ENCODE measurements at regions not wholly inside any gene's neighbourhood (a gene's known extent, or its start where the extent isn't known, plus 50 kb on each side); places are given as distances from the start of the nearest gene placed in this dataset.

DNA sequence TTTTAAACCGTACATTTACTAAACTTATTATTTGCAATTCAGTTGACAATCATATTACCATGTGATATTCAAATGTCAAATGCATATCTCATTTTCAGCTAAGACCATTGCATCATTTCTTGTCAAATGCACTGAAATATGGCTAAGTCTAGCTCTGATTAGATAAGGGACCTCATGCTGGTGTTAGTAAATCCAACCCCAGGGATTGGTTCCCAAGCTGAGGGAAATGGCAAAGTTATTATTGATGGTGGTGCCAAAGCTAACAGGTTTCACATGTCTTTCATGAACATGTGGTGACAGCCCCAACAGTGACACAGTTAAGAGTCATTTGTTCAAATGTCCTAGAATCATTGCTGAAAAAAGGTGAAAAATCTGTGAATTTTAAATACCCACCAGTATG lies 641.1 kb downstream of the MECOM start:
- no peaks in the 10 kb centered on the region for H3K9me2 ChIP-seq (ENCODE audit: low read depth, low read length)
- H3K4me2 ChIP-seq (ENCODE audit: low read length) = no peak overlapping the region
- H3F3A ChIP-seq (ENCODE audit: insufficient read depth, low read length) = no peaks in the 10 kb centered on the region
- H3K36me3 ChIP-seq (ENCODE audit: insufficient read depth, low read length) = no peaks in the 10 kb centered on the region
- no peaks in the 10 kb centered on the region for H4K20me1 ChIP-seq (ENCODE audit: insufficient read depth, low read length)
- no peak overlapping the region for H3K9ac ChIP-seq (ENCODE audit: low read length)
- H3K4me1 ChIP-seq (ENCODE audit: insufficient read depth, low read length, severe bottlenecking) = no peaks in the 10 kb centered on the region
- H2AFZ ChIP-seq (ENCODE audit: low read length) = no peak overlapping the region
- H3K79me2 ChIP-seq (ENCODE audit: insufficient read depth, low read length) = no peaks in the 10 kb centered on the region
- no peak overlapping the region for H3K27ac ChIP-seq (ENCODE audit: low read depth, low read length, poor library complexity, severe bottlenecking)
- H3K27me3 ChIP-seq (ENCODE audit: insufficient read depth, low read length) = no peaks in the 10 kb centered on the region
- no peak overlapping the region for H3K4me3 ChIP-seq (ENCODE audit: low read depth, low read length, poor library complexity, severe bottlenecking)
- no peaks in the 10 kb centered on the region for H3K9me3 ChIP-seq (ENCODE audit: low read length)
- TF ChIP-seq EZH2 (IDR thresholded peaks at IDR 0.05; ENCODE audit: borderline replicate concordance, low read length) = no peak
- TF ChIP-seq, protein P1, sequence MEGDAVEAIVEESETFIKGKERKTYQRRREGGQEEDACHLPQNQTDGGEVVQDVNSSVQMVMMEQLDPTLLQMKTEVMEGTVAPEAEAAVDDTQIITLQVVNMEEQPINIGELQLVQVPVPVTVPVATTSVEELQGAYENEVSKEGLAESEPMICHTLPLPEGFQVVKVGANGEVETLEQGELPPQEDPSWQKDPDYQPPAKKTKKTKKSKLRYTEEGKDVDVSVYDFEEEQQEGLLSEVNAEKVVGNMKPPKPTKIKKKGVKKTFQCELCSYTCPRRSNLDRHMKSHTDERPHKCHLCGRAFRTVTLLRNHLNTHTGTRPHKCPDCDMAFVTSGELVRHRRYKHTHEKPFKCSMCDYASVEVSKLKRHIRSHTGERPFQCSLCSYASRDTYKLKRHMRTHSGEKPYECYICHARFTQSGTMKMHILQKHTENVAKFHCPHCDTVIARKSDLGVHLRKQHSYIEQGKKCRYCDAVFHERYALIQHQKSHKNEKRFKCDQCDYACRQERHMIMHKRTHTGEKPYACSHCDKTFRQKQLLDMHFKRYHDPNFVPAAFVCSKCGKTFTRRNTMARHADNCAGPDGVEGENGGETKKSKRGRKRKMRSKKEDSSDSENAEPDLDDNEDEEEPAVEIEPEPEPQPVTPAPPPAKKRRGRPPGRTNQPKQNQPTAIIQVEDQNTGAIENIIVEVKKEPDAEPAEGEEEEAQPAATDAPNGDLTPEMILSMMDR (IDR thresholded peaks at IDR 0.05; ENCODE audit: low read length) = no peak

DNA sequence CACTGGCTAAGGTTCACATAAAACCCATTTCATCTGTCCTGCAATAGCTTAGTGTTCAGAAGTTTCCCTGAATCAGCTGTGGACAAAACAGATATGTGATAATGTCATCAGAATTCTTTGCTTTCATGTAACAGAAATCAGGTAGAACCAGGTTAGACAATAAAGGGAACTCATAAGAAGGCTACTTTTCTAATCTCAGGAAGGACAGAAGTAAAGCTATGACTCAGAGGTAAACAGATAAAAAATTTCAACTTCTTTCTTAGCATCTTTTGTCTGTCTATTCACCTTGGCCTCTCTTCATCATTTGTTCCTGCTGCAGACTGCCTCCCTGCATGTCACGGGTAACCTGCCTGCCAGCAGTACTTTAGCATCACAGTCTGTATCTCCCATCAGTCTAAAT lies 643.1 kb downstream of the MECOM start:
- Histone ChIP-seq H3K9me2 (ENCODE audit: low read depth, low read length) (no peaks in the 10 kb centered on the region), H3K9me3 (ENCODE audit: low read length) (no peaks in the 10 kb centered on the region), H3K4me2 (ENCODE audit: low read length) (no peak overlapping the region), H4K20me1 (ENCODE audit: insufficient read depth, low read length) (no peaks in the 10 kb centered on the region), H3K27ac (ENCODE audit: low read depth, low read length, poor library complexity, severe bottlenecking) (no peak overlapping the region), H3K79me2 (ENCODE audit: insufficient read depth, low read length) (no peaks in the 10 kb centered on the region), H3K27me3 (ENCODE audit: insufficient read depth, low read length) (no peaks in the 10 kb centered on the region), H3F3A (ENCODE audit: insufficient read depth, low read length) (no peaks in the 10 kb centered on the region), H3K4me1 (ENCODE audit: insufficient read depth, low read length, severe bottlenecking) (no peaks in the 10 kb centered on the region), H3K36me3 (ENCODE audit: insufficient read depth, low read length) (no peaks in the 10 kb centered on the region), H3K4me3 (ENCODE audit: low read depth, low read length, poor library complexity, severe bottlenecking) (no peak overlapping the region), H3K9ac (ENCODE audit: low read length) (no peak overlapping the region), H2AFZ (ENCODE audit: low read length) (no peak overlapping the region)
- no peak for TF ChIP-seq EZH2 (IDR thresholded peaks at IDR 0.05; ENCODE audit: borderline replicate concordance, low read length)
- TF ChIP-seq, protein P1 (IDR thresholded peaks at IDR 0.05; ENCODE audit: low read length) = no peak

GRCh38 chr3:169009453-169009852 lies 654.1 kb downstream of the MECOM start:
- H3F3A ChIP-seq (ENCODE audit: insufficient read depth, low read length) = no peaks in the 10 kb centered on the region
- no peak for TF ChIP-seq EZH2 (IDR thresholded peaks at IDR 0.05; ENCODE audit: borderline replicate concordance, low read length)
- TF ChIP-seq, protein P1 (IDR thresholded peaks at IDR 0.05; ENCODE audit: low read length) = no peak
- no peaks in the 10 kb centered on the region for H3K79me2 ChIP-seq (ENCODE audit: insufficient read depth, low read length)

More at GRCh38 chr3:169009453-169009852, 654.1 kb downstream of the MECOM start:
- H3K4me1 ChIP-seq (ENCODE audit: insufficient read depth, low read length, severe bottlenecking) = no peaks in the 10 kb centered on the region
- no peak overlapping the region for H3K27ac ChIP-seq (ENCODE audit: low read depth, low read length, poor library complexity, severe bottlenecking)
- no peak overlapping the region for H3K9ac ChIP-seq (ENCODE audit: low read length)
- no peak overlapping the region for H2AFZ ChIP-seq (ENCODE audit: low read length)
- H3K9me3 ChIP-seq (ENCODE audit: low read length) = no peaks in the 10 kb centered on the region
- H3K4me2 ChIP-seq (ENCODE audit: low read length) = no peak overlapping the region
- H3K4me3 ChIP-seq (ENCODE audit: low read depth, low read length, poor library complexity, severe bottlenecking) = no peak overlapping the region
- no peaks in the 10 kb centered on the region for H4K20me1 ChIP-seq (ENCODE audit: insufficient read depth, low read length)
- no peaks in the 10 kb centered on the region for H3K27me3 ChIP-seq (ENCODE audit: insufficient read depth, low read length)
- no peaks in the 10 kb centered on the region for H3K9me2 ChIP-seq (ENCODE audit: low read depth, low read length)
- H3K36me3 ChIP-seq (ENCODE audit: insufficient read depth, low read length) = no peaks in the 10 kb centered on the region
